Upper lobe of right lung (tissue), 1 donor: ENCODE measurements at regions not wholly inside any gene's neighbourhood (a gene's known extent, or its start where the extent isn't known, plus 50 kb on each side); places are given as distances from the start of the nearest gene placed in this dataset.

Source experiments
- ATAC-seq: fragments of 200-7000 bp; cut with Tn5 transposase; one replicate; pipeline ENCODE4 v1.9.1; 2020; ENCODE audit warnings: mild to moderate bottlenecking, moderate library complexity
- DNase-seq: peaks from one replicate; pipeline ENCODE4 v3.0.0-alpha.2; 2020
- H3K27ac ChIP-seq: fragments of 200-600 bp; one replicate; pipeline ENCODE4 v1.8.0; 2022
- H3K27me3 ChIP-seq: fragments of 200-600 bp; one replicate; pipeline ENCODE4 v1.8.0; 2022; ENCODE audit warnings: mild to moderate bottlenecking
- H3K36me3 ChIP-seq: fragments of 200-600 bp; one replicate; pipeline ENCODE4 v1.8.0; 2022
- H3K4me1 ChIP-seq: fragments of 200-600 bp; one replicate; pipeline ENCODE4 v1.8.0; 2022
- H3K4me3 ChIP-seq: fragments of 200-600 bp; one replicate; pipeline ENCODE4 v1.8.0; 2022; ENCODE audit warnings: mild to moderate bottlenecking
- H3K9me3 ChIP-seq: fragments of 200-600 bp; one replicate; pipeline ENCODE4 v1.8.0; 2022
- intact Hi-C: fragments of 100-400 bp; cut with DNase I; formaldehyde crosslinking; loops from one replicate; pipeline ENCODE4 v1.11.0; 2022
- TF ChIP-seq, protein P1 (sequence below): fragments of 200-600 bp; IDR thresholded peaks from one replicate; pipeline ENCODE4 v1.8.0; 2022; ENCODE audit warnings: antibody characterized with exemption
- donor health status: DM: no; HTN: yes; CAD: no; lungs with severe emphysema.

DNA sequence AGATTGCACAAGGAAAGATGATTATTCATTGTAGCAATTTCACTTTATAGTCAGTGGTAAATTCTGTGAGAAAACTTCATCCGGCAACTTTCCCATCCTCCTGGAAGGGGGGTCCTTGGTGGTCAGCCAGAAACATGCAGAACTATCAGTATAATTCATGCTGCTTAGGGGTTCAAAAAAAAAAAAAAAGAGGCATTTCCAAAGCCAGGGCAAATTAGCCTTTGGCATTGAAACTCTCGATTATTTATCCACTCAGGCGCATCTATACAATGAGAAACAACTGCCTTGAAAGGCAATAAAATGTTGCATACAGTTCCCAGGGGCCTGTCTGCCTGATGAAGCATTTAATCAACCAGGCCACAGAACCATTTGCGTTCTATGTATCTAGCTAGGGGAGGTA, 263.3 kb downstream of the TMEM167A start:
- ATAC-seq (no peak), DNase-seq (no peak)
- intact Hi-C loops = no loop called here
- Histone ChIP-seq H3K4me1 (no peaks in the 10 kb centered on the region), H3K27me3 (no peaks in the 10 kb centered on the region), H3K27ac (no peak overlapping the region), H3K36me3 (no peaks in the 10 kb centered on the region), H3K4me3 (no peak overlapping the region), H3K9me3 (no peaks in the 10 kb centered on the region)
- TF ChIP-seq, protein P1, sequence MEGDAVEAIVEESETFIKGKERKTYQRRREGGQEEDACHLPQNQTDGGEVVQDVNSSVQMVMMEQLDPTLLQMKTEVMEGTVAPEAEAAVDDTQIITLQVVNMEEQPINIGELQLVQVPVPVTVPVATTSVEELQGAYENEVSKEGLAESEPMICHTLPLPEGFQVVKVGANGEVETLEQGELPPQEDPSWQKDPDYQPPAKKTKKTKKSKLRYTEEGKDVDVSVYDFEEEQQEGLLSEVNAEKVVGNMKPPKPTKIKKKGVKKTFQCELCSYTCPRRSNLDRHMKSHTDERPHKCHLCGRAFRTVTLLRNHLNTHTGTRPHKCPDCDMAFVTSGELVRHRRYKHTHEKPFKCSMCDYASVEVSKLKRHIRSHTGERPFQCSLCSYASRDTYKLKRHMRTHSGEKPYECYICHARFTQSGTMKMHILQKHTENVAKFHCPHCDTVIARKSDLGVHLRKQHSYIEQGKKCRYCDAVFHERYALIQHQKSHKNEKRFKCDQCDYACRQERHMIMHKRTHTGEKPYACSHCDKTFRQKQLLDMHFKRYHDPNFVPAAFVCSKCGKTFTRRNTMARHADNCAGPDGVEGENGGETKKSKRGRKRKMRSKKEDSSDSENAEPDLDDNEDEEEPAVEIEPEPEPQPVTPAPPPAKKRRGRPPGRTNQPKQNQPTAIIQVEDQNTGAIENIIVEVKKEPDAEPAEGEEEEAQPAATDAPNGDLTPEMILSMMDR = no peak

- TF ChIP-seq, protein P1 = no peak
- H3K4me3 ChIP-seq = no peak overlapping the region
- no peaks in the 10 kb centered on the region for H3K36me3 ChIP-seq
- H3K9me3 ChIP-seq = no peaks in the 10 kb centered on the region
- DNase-seq = no peak
- no peaks in the 10 kb centered on the region for H3K4me1 ChIP-seq
- H3K27ac ChIP-seq = no peak overlapping the region
- intact Hi-C loops = no loop called here
- peak; percentile 53 for ATAC-seq
- no peaks in the 10 kb centered on the region for H3K27me3 ChIP-seq
Observed at GRCh38 chr5:82812575-82812974, 264.6 kb downstream of the TMEM167A start.

- Histone ChIP-seq H3K4me3 (no peak overlapping the region), H3K4me1 (no peaks in the 10 kb centered on the region), H3K27me3 (no peaks in the 10 kb centered on the region), H3K27ac (no peak overlapping the region), H3K9me3 (no peaks in the 10 kb centered on the region), H3K36me3 (no peaks in the 10 kb centered on the region)
- ATAC-seq = no peak
- intact Hi-C loops = no loop called here
- no peak for DNase-seq
- TF ChIP-seq, protein P1 = no peak
Observed at GRCh38 chr5:82811490-82811889, 265.7 kb downstream of the TMEM167A start.

- no peak overlapping the region for H3K27ac ChIP-seq
- DNase-seq (no peak), ATAC-seq (no peak)
- no peaks in the 10 kb centered on the region for H3K4me1 ChIP-seq
- intact Hi-C loops = no loop called here
- H3K4me3 ChIP-seq = no peak overlapping the region
- TF ChIP-seq, protein P1 = no peak
- H3K27me3 ChIP-seq = no peaks in the 10 kb centered on the region
- no peaks in the 10 kb centered on the region for H3K36me3 ChIP-seq
- H3K9me3 ChIP-seq = no peaks in the 10 kb centered on the region
Observed at GRCh38 chr5:82809420-82810143, 267.6 kb downstream of the TMEM167A start.

DNA sequence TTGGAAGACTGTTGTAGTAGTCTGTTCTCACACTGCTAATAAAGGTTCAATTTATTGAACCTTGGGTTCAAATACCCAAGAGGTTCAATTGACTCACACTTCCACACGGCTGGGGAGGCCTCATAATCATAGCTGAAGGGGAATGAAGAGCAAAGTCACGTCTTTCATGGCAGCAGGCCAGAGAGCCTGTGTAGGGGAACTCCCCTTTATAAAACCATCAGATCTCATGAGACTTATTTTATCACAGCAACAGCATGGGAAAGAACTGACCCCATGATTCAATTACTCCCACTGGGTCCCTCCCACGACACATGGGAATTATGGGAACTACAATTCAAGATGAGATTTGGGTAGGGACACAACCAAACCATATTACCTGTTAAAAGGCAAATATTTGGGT, 268.2 kb downstream of the TMEM167A start:
- DNase-seq (no peak), ATAC-seq (no peak)
- H3K27me3 ChIP-seq = no peaks in the 10 kb centered on the region
- H3K27ac ChIP-seq = no peak overlapping the region
- H3K36me3 ChIP-seq = no peaks in the 10 kb centered on the region
- intact Hi-C loops = no loop called here
- TF ChIP-seq, protein P1 = no peak
- H3K4me3 ChIP-seq = no peak overlapping the region
- no peaks in the 10 kb centered on the region for H3K4me1 ChIP-seq
- no peaks in the 10 kb centered on the region for H3K9me3 ChIP-seq

- H3K27ac ChIP-seq = no peak overlapping the region
- no peak for DNase-seq
- H3K36me3 ChIP-seq = no peaks in the 10 kb centered on the region
- no peak for ATAC-seq
- no peaks in the 10 kb centered on the region for H3K9me3 ChIP-seq
- TF ChIP-seq, protein P1 = no peak
- no peak overlapping the region for H3K4me3 ChIP-seq
- no peaks in the 10 kb centered on the region for H3K4me1 ChIP-seq
- no peaks in the 10 kb centered on the region for H3K27me3 ChIP-seq
- intact Hi-C loops = no loop called here
Observed at GRCh38 chr5:82807021-82807420, 270.2 kb downstream of the TMEM167A start.
